Esophagus squamous epithelium (tissue), 5 donors: ENCODE measurements at regions not wholly inside any gene's neighbourhood (a gene's known extent, or its start where the extent isn't known, plus 50 kb on each side); places are given as distances from the start of the nearest gene placed in this dataset.

Source experiments
- DNase-seq: peaks from one replicate; lab custom pipeline; 2025; lab: John Stamatoyannopoulos, UW
- H3K27ac ChIP-seq, 4 donors: fragments of 200-600 bp; sonication (generic); one replicate each; pipeline ENCODE4 v1.5.1; 2016 to 2019; ENCODE audit warnings: mild to moderate bottlenecking in 1 of 4
- H3K27me3 ChIP-seq, 4 donors: fragments of 200-600 bp; sonication (generic); 1 replicate in 3 of 4; 2 replicates in 1 of 4; pipeline versions ENCODE4 v1.5.1 to v1.6.0; 2017 to 2021; ENCODE audit warnings: antibody characterized with exemption in 1 of 4
- H3K36me3 ChIP-seq, 3 donors: fragments of 200-600 bp; sonication (generic); one replicate each; pipeline ENCODE4 v1.5.1; 2016 to 2019
- H3K4me1 ChIP-seq, 3 donors: fragments of 200-600 bp; sonication (generic); one replicate each; pipeline ENCODE4 v1.5.1; 2017 to 2019
- H3K4me3 ChIP-seq, 4 donors: fragments of 200-600 bp; sonication (generic); 1 replicate in 3 of 4; 2 replicates in 1 of 4; pipeline ENCODE4 v1.5.1; 2016 to 2019; ENCODE audit warnings: mild to moderate bottlenecking in 2 of 4, moderate library complexity in 1 of 4
- H3K9me3 ChIP-seq, 3 donors: fragments of 200-600 bp; sonication (generic); one replicate each; pipeline ENCODE4 v1.5.1; 2016 to 2019
- CTCF ChIP-seq, 6 experiments: fragments of 450-650 bp in 4 of 6; fragments of 200-600 bp in 2 of 6; sonication (generic) in 2 of 6; IDR thresholded peaks; one replicate each; pipeline ENCODE4 v1.5.1; 2016 to 2019; ENCODE audit warnings: antibody characterized with exemption in 6 of 6, mild to moderate bottlenecking in 4 of 6, moderate library complexity in 4 of 6
- POLR2A ChIP-seq, 4 donors: fragments of 450-650 bp; IDR thresholded peaks; one replicate each; pipeline ENCODE4 v1.6.1; 2017; ENCODE audit warnings: antibody characterized with exemption in 4 of 4, mild to moderate bottlenecking in 4 of 4, moderate library complexity in 3 of 4
- WGBS, 2 donors: methylation state at CpG; one replicate each; pipeline ENCODE4 v1.1.5; 2018; 5-methylcytosine and 5-hydroxymethylcytosine counted together
- intact Hi-C: fragments of 100-400 bp; cut with DNase I; formaldehyde crosslinking; loops from one replicate; pipeline ENCODE4 v1.15.0; 2022
- donor health status: DM: yes; HTN: yes; CAD: no.

GRCh38 chr10:78777466-78777865, 291.3 kb upstream of the ZMIZ1 start:
- no peak for DNase-seq
- 57 to 59% methylated on average over 1 to 3 of the region's 5 CpGs for WGBS, 2 donors
- H3K27me3 ChIP-seq = peaks cover 0 to 6% (median 0%) of the 10 kb centered on the region in 4 donors
- TF ChIP-seq POLR2A (IDR thresholded peaks at IDR 0.05) = no peak
- no peak for TF ChIP-seq CTCF (IDR thresholded peaks at IDR 0.05)
- H3K4me1 ChIP-seq = peaks cover 0 to 38% (median 10%) of the 10 kb centered on the region in 3 donors
- intact Hi-C loops = no loop called here
- H3K9me3 ChIP-seq = no peaks in the 10 kb centered on the region
- peak overlapping the region in 3 of 4 donors; percentile 43 to 68 (median 62) for H3K27ac ChIP-seq
- no peak overlapping the region for H3K4me3 ChIP-seq
- H3K36me3 ChIP-seq = no peaks in the 10 kb centered on the region

GRCh38 chr10:78777867-78778266, 290.9 kb upstream of the ZMIZ1 start:
- no peaks in the 10 kb centered on the region for H3K36me3 ChIP-seq
- no peak for DNase-seq
- intact Hi-C loops = no loop called here
- no peak overlapping the region for H3K4me3 ChIP-seq
- H3K27ac ChIP-seq = peak overlapping the region in 3 of 4 donors; percentile 43 to 68 (median 62)
- H3K9me3 ChIP-seq = no peaks in the 10 kb centered on the region
- H3K27me3 ChIP-seq = peaks cover 0 to 6% (median 0%) of the 10 kb centered on the region in 4 donors
- WGBS, 2 donors = 94% methylated on average over 3 of the region's 5 CpGs; no CpG with 5 or more reads in 1 of the 2 donors
- H3K4me1 ChIP-seq = peaks cover 0 to 38% (median 10%) of the 10 kb centered on the region in 3 donors
- TF ChIP-seq POLR2A (IDR thresholded peaks at IDR 0.05) = no peak
- TF ChIP-seq CTCF (IDR thresholded peaks at IDR 0.05) = no peak

GRCh38 chr10:78778444-78779338, 290.1 kb upstream of the ZMIZ1 start:
- TF ChIP-seq CTCF (IDR thresholded peaks at IDR 0.05) (no peak), POLR2A (IDR thresholded peaks at IDR 0.05) (no peak)
- intact Hi-C loops = no loop called here
- H3K4me3 ChIP-seq = no peak overlapping the region
- H3K27me3 ChIP-seq = peaks cover 0 to 6% (median 0%) of the 10 kb centered on the region in 4 donors
- WGBS, 2 donors = 65 to 76% methylated on average over 7 to 11 of the region's 13 CpGs
- H3K27ac ChIP-seq = peak overlapping the region in 2 of 4 donors; percentile 43 to 62
- no peaks in the 10 kb centered on the region for H3K36me3 ChIP-seq
- peaks cover 0 to 38% (median 10%) of the 10 kb centered on the region in 3 donors for H3K4me1 ChIP-seq
- H3K9me3 ChIP-seq = no peaks in the 10 kb centered on the region
- DNase-seq = no peak

- WGBS, 2 donors = 60 to 100% methylated on average over 1 to 2 of the region's 4 CpGs
- intact Hi-C loops = no loop called here
- peaks cover 0 to 6% (median 0%) of the 10 kb centered on the region in 4 donors for H3K27me3 ChIP-seq
- H3K27ac ChIP-seq = no peak overlapping the region
- no peak for DNase-seq
- no peak overlapping the region for H3K4me3 ChIP-seq
- no peaks in the 10 kb centered on the region for H3K36me3 ChIP-seq
- TF ChIP-seq CTCF (IDR thresholded peaks at IDR 0.05) = no peak
- TF ChIP-seq POLR2A (IDR thresholded peaks at IDR 0.05) = no peak
- H3K9me3 ChIP-seq = no peaks in the 10 kb centered on the region
- peaks cover 0 to 38% (median 10%) of the 10 kb centered on the region in 3 donors for H3K4me1 ChIP-seq
Measured at GRCh38 chr10:78779339-78779955, 289.3 kb upstream of the ZMIZ1 start.

GRCh38 chr10:78780551-78780961, 288.2 kb upstream of the ZMIZ1 start:
- DNase-seq = no peak
- intact Hi-C loops = no loop called here

More at GRCh38 chr10:78780551-78780961, 288.2 kb upstream of the ZMIZ1 start:
- H3K4me1 ChIP-seq = peaks cover 0 to 27% (median 5%) of the 10 kb centered on the region in 3 donors
- TF ChIP-seq POLR2A (IDR thresholded peaks at IDR 0.05) = no peak
- H3K27me3 ChIP-seq = peaks cover 0 to 6% (median 0%) of the 10 kb centered on the region in 4 donors
- H3K4me3 ChIP-seq = no peak overlapping the region
- no peaks in the 10 kb centered on the region for H3K9me3 ChIP-seq
- no peak overlapping the region for H3K27ac ChIP-seq
- H3K36me3 ChIP-seq = no peaks in the 10 kb centered on the region
- 78% methylated on average over 1 of the region's 8 CpGs; no CpG with 5 or more reads in 1 of the 2 donors for WGBS, 2 donors
